A673 (cell line): ENCODE measurements at regions not wholly inside any gene's neighbourhood (a gene's known extent, or its start where the extent isn't known, plus 50 kb on each side); places are given as distances from the start of the nearest gene placed in this dataset.

Source experiments
- BruUV-seq: library from RNA; stranded (reverse); fragments of 400-500 nt; replicated peaks from 2 replicates; lab custom pipeline; 2021; lab: Mats Ljungman, UMichigan
- CTCF ChIA-PET: fragments of 300-600 bp; sonication (Branson Sonifier 250); formaldehyde crosslinking; loops from one replicate; lab custom pipeline; 2022; ENCODE audit warnings: antibody characterized with exemption; lab: Charles Lee
- POLR2A ChIA-PET: fragments of 300-600 bp; sonication (Branson Sonifier 250); formaldehyde crosslinking; loops from one replicate; lab custom pipeline; 2022; ENCODE audit warnings: antibody characterized with exemption; ENCODE audit not compliant: low non-redundant PET; lab: Charles Lee
- DNase-seq: peaks from one replicate; pipeline ENCODE4 v3.0.0-alpha.2; 2015; ENCODE audit warnings: low spot score
- H3K27ac ChIP-seq: fragments of 200-600 bp; sonication (generic); 2 replicates; pipeline ENCODE4 v1.5.1; 2016; ENCODE audit warnings: mixed run types, low read depth, mild to moderate bottlenecking, mixed read lengths, antibody characterized with exemption, low read length; ENCODE audit not compliant: poor library complexity, severe bottlenecking
- H3K27me3 ChIP-seq: fragments of 200-600 bp; sonication (generic); replicated peaks from 2 replicates; pipeline ENCODE4 v1.6.1; 2017; ENCODE audit warnings: mixed run types, low read depth, mild to moderate bottlenecking, mixed read lengths, antibody characterized with exemption, low read length; ENCODE audit not compliant: insufficient read depth, poor library complexity
- H3K36me3 ChIP-seq: fragments of 200-600 bp; sonication (generic); 2 replicates; pipeline ENCODE4 v1.6.1; 2016; ENCODE audit warnings: mixed run types, mild to moderate bottlenecking, mixed read lengths, antibody characterized with exemption, low read length; ENCODE audit not compliant: insufficient read depth, poor library complexity, severe bottlenecking
- H3K4me1 ChIP-seq: fragments of 200-600 bp; sonication (generic); 2 replicates; pipeline ENCODE4 v1.6.1; 2017; ENCODE audit warnings: mixed run types, mild to moderate bottlenecking, mixed read lengths, antibody characterized with exemption, low read length; ENCODE audit not compliant: insufficient read depth, poor library complexity, severe bottlenecking
- H3K4me3 ChIP-seq: fragments of 200-600 bp; sonication (generic); 2 replicates; pipeline ENCODE4 v1.5.1; 2016; ENCODE audit warnings: low read depth, mixed run types, mild to moderate bottlenecking, mixed read lengths, low read length; ENCODE audit not compliant: poor library complexity, severe bottlenecking
- H3K9me3 ChIP-seq: fragments of 200-600 bp; sonication (generic); 2 replicates; pipeline ENCODE4 v1.6.1; 2016; ENCODE audit warnings: mixed run types, low read depth, mild to moderate bottlenecking, mixed read lengths, antibody characterized with exemption, low read length; ENCODE audit not compliant: poor library complexity, severe bottlenecking
- CTCF ChIP-seq: fragments of 300-800, 200-600 bp; sonication (generic); conservative IDR thresholded peaks from 2 replicates; pipeline ENCODE4 v1.5.1; 2017; ENCODE audit warnings: low read depth, mild to moderate bottlenecking, antibody characterized with exemption, low read length, moderate library complexity, mixed read lengths
- EZH2 ChIP-seq: fragments of 200-600 bp; sonication (generic); IDR thresholded peaks from 2 replicates; pipeline ENCODE4 v1.6.1; 2017; ENCODE audit warnings: borderline replicate concordance, low read depth, mild to moderate bottlenecking, mixed read lengths, antibody characterized with exemption, low read length; ENCODE audit not compliant: poor library complexity, severe bottlenecking
- intact Hi-C: fragments of 100-400 bp; cut with micrococcal nuclease; formaldehyde crosslinking; loops from one replicate; pipeline ENCODE4 v1.10.0; 2022; ENCODE audit not compliant: unreplicated experiment

- no peak overlapping the region for H3K4me3 ChIP-seq
- no peaks in the 10 kb centered on the region for H3K27me3 ChIP-seq
- no peaks in the 10 kb centered on the region for H3K4me1 ChIP-seq
- no peak for DNase-seq
- H3K9me3 ChIP-seq = no peaks in the 10 kb centered on the region
- H3K36me3 ChIP-seq = no peaks in the 10 kb centered on the region
- intact Hi-C loops = no loop called here
- no peak for TF ChIP-seq EZH2
- no peak for TF ChIP-seq CTCF
- ChIA-PET POLR2A (no interaction called here), CTCF (no interaction called here)
- no TSS peak for BruUV-seq
- H3K27ac ChIP-seq = no peak overlapping the region
These were observed 172.0 kb downstream of the ATOH1 start for GRCh38 chr4:94000559-94000958.

- Histone ChIP-seq H3K4me3 (no peak overlapping the region), H3K27me3 (no peaks in the 10 kb centered on the region), H3K36me3 (no peaks in the 10 kb centered on the region), H3K27ac (no peak overlapping the region), H3K4me1 (no peaks in the 10 kb centered on the region), H3K9me3 (no peaks in the 10 kb centered on the region)
- no TSS peak for BruUV-seq
- CTCF ChIA-PET = no interaction called here
- DNase-seq = no peak
- intact Hi-C loops = no loop called here
- no peak for TF ChIP-seq EZH2
- no peak for TF ChIP-seq CTCF
- POLR2A ChIA-PET = no interaction called here
These were observed 178.4 kb downstream of the ATOH1 start for GRCh38 chr4:94006932-94007331.

- no peaks in the 10 kb centered on the region for H3K9me3 ChIP-seq
- no TSS peak for BruUV-seq
- intact Hi-C loops = no loop called here
- no peak overlapping the region for H3K27ac ChIP-seq
- ChIA-PET POLR2A (no interaction called here), CTCF (no interaction called here)
- H3K36me3 ChIP-seq = no peaks in the 10 kb centered on the region
- H3K4me3 ChIP-seq = no peak overlapping the region
- no peaks in the 10 kb centered on the region for H3K4me1 ChIP-seq
- TF ChIP-seq EZH2 = no peak
- TF ChIP-seq CTCF = no peak
- no peaks in the 10 kb centered on the region for H3K27me3 ChIP-seq
- no peak for DNase-seq
These were observed 182.6 kb downstream of the ATOH1 start for GRCh38 chr4:94011190-94011589.
